CD4-positive, alpha-beta T cell treated with Interleukin-4 for 1 hour (primary cell): ENCODE measurements at regions not wholly inside any gene's neighbourhood (a gene's known extent, or its start where the extent isn't known, plus 50 kb on each side); places are given as distances from the start of the nearest gene placed in this dataset.

ENCODE experiments used
- DNase-seq, 2 donors: peaks; one replicate each; pipeline ENCODE4 v3.0.0-alpha.2; 2020 to 2022

DNA sequence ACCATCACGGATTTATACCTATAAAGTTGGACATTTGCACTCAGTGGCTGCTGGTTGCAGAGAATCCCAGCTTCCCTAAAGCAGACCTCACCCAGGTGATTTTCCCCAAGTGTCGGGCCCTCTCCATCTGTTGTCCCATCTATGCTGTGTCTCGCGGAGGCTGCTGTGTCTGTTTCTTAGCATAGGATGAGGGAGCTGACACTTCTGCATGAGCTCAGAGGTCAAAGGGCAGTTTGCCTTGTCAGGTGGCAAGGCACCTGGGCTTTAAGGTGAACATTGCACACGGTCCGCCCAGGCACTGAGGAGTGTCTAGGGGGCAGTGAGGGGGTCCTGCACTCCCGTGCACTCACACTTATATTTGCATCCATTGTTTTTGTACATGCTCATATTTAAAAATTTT, 151.6 kb downstream of the ZIC5 start:
- DNase-seq, result no peak

DNA sequence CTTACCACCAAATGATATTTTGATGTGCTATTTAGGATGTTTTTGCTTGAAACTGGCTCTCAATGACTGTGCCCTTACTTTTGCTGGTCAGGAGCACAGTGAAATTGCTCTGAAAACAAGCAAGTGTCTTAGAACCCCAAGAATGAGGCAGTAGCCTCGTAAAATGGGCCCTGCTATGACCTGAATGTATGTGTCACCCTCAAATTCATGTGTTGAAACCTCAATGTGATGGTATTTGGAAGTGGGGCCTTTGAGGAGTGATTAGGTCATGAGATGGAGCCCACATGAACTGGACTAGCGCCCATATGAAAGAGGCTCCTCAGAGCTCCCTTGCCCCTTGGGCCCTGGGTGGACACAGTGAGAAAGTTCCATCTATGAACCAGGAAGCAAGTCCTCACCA, 155.2 kb downstream of the ZIC5 start:
- DNase-seq, result no peak

DNA sequence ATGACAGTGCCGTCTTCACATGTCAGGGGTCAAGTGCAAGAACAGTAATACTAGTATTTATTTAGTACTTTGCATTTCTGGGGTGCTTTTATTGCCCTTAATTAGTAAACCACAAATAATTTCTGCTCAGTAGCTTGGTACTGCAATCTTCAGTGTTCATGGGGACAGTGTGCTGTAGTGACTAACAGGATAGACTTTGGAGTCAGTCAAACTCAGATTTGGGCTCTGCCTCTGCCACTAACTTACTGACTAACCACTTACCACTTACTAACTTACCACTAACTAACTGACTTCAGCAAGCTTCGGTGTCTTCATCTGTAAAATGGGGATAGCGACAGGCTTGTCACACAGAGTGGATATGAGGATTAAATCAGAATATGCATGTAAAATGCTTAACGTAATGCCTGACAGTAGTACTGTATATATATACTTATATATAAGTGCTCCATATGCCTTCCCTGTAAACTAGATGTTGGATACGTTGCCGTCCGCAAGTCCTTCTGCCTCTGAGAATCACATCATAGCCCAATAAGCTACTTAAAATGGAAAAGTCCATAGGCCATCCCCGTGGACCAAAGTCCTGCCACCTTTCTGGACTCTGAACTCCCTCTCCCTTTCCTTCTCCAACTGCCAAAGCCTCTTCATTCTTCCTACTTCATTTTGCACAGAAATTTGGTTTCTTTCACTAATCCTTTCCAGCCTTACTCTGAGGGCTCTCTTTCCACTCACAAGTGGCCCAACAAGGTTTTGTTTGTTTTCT, 158.1 kb downstream of the ZIC5 start:
- DNase-seq, result no peak

DNA sequence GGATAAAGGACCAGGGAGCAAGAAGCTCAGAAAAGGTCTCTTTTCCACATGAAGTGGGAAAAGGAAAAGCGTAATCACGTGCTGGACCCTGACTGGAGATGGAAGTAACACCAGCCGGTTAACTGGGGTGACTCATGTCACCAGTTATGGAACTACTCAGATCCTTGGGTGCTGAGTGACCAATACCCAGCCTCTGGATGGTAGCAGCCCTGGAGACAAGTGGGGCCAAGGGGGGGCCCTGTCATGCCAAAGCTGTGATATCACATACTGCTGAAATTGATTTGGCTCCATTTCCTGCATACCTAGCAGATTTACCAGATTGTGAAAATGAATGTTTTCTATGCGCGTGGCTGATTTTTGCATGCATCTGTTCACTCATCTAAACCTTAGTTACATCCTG, 158.9 kb downstream of the ZIC5 start:
- DNase-seq, result no peak

DNA sequence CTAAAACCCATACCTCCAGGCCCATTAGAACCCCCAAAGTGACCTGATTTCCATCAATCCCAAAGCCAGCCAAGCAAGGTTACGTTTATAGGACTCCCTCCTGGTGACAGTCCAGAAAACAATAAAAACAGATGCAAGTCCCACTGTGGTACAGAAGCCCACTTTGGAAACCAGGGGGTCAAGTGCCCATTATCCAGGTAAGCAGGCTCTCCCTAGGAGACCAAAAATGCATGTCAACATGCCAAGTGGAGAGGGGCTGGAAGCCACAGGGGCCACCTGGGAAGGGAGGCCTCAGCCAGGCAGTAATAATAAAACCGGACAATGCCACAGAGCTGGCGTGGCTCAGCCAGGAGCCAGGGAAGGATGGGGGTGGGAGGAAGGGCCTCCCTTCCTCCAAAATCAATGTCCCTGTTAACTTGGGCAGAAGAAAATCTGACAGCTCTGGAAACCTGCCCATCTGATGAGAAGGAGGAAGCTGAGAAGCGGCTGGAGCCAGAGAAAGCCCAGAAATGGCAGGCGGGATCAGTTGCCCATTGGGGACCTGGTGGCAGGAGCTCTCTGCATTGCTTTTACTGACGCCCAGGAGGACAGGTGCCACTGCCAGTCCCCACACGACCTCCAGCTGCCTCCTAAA, 160.4 kb downstream of the ZIC5 start:
- no peak for DNase-seq

DNA sequence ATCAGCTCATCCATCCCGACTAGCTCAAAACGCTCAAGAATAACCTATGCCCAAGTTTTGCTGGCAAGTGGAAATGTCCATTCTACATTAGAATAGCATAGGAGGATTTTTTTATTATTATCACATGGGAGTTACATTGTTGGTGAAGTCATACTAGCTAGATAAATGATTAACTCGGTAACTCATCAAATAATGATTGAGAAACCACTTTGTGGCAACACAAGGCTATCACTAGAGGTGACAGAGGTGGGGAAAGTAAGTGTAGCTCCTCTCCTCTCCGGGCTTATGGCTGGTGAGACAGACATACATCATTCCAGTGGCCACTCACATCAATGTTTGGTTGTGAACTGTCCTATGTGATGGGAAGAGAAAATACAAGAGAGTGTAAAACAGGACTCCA, 161.6 kb downstream of the ZIC5 start:
- no peak for DNase-seq

DNA sequence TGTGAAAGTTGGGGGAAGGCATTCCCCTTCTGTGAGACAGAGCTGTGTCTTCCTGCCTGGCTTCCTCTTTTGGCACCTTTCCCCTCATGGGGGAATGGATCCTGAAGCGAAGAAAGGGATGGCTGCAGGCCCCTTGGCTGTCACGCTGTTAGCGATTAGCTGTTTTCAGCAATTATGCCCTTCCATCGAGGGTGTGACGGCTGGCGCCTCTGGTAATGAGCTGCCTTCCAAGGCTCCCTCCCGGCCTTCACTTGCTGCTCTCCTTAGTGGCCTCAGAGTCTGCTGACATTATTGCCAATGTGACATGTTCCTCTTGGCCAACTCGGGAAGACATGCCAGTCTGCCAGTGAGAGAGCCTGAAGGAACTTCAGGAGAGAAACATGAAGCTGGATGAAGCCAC, 162.1 kb downstream of the ZIC5 start:
- DNase-seq, result no peak

DNA sequence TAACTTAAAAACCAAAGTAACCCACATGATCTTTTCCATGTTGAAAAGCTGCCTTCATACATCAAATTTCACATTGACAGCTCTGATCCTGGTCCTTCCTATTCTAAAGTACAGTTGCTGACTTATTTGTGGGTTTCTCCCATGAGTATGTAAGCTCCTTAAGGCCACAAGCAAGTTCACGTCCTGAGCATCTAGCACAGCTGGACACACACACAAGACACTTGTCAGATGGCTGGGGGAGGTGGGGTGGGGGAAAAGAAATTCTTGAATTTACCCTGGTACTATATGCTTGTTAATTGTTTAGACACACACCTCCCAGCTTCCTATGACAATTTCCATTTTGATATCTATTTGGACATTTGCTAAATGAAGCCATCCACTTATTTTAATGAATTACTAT, 162.8 kb downstream of the ZIC5 start:
- DNase-seq, result no peak

DNA sequence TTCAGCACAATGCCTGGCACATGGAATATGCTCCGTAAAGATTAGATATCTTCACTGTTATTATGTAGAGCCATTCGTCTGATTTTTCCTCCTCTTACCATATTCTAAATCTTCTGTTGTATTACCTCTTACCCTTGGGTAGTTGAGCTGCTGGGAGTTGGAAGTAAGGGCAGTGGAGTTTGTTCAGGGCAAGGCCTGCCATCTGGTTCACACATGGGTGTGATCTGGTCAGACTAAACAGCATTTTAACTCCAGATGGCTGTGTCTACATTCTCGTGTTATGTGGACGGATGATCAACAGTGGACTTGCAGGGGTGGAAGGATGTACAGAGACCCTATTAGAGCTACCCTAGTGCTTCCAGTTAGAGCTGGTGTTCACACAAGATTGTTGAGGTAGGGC, 164.9 kb downstream of the ZIC5 start:
- no peak for DNase-seq

DNA sequence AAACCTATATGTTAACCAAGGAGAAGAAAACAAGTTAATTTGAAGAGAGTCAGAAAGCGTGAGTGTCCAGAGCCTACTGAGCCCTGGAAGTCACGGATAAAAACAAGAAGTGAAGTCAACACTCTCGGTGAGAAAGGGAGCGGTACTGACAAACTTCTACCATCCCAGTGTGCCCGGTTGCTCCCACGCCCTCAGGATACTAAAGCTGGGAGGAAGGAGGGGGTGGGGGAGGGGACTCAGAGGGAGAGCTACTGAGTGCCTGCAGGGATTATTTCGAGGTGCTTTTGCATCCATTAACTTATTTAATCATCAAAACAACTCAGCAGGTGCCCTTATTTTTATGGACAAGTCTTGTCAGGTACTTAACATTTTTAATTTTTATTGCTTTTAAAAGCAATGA, 166.2 kb downstream of the ZIC5 start:
- no peak for DNase-seq

DNA sequence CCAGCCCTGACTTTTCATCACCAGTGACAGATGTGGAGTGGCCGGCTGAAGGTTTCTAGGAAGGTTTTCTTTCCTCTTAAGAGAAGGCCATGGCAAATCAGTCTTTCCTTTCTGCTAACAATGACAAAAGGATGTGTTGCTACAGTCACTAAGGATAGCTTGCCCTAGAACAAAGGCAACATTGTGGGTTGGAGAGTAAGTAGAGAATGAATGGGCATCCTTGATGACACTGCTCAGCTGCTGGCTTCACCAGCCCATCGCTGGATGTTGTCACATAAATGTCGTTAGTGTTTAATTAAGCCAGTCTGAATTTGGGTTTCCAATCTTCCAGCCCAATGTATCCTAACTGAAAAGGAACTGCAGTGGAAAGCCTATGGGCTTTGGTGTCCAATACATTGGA, 168.4 kb downstream of the ZIC5 start:
- DNase-seq, result no peak

DNA sequence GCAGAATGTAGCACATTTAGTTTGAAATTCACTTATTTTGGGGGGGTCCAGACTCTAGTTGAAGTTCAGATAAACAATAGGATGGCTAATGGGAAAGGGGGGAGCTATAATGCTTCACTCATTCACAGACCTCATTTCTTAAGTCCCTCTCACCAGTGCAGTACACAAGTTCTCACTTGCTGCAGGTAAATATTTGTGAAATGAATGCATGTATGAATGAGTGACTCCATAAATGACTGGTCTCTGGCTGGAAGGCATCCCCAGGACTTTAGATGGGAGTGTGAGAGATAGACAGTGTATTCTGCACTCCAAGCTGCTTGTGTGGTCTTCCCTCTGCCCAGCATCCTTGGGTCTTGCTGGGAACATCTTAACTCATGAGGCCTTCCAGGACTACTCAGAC, 169.2 kb downstream of the ZIC5 start:
- no peak for DNase-seq

DNA sequence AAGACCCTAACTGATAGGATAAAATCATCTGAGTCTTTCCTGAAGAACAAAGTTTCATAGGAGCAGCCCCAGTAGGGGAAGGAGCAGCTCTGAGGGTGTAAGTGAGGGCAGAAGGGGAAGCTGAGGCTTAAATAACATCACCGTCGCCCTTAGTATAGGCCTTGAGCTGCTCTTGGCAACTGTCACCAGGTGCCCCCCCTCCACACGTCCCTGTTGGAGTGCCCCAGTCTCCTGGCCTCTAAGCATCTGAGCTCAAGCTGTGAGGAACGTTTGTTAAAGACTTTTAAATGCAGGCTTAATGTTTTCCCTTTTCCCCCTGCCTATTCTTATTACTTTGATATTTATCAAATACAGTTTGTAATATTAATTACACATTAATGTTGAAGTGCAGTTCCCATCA, 170.6 kb downstream of the ZIC5 start:
- no peak for DNase-seq

DNA sequence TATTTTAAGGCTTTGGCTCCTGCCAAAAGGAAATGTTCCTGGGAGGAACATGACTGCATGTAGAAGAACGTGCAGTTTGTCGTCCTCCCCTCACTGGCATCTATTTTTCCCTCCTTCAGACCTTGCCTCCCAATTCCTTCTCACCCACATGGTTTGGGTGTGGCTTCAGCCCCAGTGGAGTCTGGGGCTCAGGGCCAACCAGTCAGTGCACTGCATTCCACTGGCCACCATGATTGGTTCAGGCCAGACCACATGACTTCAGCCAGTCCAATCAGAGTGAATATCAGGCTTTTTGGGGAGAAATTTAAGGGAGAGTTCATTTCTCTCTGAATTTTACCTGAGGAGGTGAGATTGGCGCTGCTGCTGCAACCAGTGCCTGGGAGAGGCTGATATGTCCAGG, 171.6 kb downstream of the ZIC5 start:
- DNase-seq, result no peak

DNA sequence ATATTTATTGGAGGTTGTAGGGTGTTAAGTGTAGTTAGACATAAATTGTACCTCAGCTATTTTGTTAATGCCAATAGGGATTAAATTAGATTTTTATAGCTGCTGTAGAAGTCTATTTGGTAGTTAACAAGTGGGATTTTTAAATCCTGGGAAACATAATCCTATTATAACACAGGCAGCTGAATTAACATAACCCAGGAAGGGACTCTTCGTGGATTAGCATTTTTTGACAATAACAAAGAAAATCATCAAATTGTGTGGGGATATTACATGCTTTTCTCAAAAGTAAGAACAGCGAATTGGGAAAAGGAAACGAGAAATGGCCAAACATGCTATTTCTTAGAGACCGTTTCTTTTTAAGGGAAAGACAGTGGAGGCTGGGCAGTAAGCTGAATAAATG, 172.8 kb downstream of the ZIC5 start:
- no peak for DNase-seq

DNA sequence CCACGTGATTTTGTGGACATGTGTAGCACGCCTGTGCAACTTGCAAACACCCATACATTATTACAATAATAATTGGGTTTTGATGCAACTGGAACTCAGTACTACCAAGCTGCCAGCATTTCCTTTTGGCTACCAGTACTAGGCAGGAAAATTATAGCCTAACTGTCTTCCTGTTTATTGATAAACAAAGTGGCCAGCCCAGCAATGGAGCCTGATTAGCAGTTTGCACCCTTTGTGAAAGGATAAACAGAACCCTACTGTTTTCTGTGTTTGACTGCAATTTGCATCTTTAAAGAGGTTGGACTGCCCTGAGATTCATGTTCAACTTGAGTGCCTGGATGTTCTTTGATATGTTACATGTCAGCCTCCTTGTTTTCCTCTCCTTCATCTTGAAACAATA, 173.9 kb downstream of the ZIC5 start:
- no peak for DNase-seq

DNA sequence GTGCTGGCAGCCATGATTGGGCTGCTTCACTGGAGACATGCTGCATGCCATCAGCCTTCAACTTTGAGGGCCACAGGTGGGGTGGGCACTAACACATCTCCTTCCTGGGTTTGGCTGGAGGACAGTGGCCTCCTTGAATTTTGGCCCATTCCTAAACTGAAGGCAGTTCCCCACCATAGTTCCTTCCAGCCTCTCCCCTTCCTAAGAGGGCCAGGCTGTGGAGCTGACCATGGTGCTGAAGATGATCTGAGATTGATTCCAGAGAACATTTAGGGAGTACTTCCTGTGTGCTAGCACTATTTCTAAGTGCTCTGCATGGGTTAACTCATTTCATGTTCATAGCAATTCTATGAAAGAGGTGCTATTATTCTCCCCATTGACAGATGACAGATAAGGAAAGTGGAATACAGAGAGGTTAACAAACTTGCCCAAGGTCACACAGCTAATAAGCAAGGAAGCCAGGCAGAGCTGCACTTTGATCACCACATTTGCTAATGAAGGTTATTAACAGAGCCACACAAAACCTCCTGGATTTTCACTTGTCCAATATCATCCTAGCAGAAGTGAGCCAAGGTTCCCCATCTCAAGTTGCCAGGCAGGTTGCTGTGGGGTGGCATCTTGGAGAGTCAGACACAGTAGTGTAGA, 175.3 kb downstream of the ZIC5 start:
- peak in 1 of 2 donors; percentile 3 for DNase-seq

DNA sequence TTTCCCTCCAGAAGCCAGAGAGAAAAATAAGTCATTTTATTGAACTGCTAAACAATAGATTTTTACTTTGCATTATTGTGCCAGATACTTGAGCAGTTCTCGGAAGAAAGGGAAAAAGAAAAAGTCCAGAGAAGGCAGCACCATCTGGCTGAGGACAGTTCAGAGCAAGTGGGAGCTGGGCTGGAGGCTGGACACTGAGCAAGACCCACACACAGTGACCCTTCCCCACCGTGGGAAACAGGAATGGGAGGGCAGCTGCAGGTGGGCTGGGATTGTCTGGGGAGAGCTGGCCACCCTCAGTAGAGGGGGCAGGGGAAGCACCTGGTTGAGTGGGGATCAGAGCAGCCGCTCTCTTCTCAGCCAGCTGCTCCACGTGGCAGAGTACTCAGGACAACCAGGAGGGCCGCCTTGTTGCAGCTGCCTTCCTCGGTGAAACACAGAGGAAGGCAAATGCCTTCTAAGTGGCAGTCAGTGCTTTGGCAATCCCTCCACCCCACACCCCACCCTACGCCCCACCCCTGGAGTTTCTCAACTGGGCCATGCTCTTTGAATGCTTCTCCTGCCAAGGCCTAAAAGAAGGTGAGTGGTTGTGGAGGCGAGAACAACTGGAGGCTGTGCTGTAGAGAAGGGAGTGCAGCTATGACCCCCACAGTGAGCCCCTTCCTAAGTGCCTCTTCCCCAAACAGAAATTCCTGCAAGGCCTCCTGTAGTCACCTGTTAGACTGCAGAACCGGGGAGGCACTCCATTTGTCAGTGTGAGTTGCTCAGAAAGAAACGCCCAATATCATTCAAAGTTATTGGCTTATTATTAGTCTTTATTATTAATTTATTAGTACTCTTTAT, 179.3 kb downstream of the ZIC5 start:
- DNase-seq, result no peak

DNA sequence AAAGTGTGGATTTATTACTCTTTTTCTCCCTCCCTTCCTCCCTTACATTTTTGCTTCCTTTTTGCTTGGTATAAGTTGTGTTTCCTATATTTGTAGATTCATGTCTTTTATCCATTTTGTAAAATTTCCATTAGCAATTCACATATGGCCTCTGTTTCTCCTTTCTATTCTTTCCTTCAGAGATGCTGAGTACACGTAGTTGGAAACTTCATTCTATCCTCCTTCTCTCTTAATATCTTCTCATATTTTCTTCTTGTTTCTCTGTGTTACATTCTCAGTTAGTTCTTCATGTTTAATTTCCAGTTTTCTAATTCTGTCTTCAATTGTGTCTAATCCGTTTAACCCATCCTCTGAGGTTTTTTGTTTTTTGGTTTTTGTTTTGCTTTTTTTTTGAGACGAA, 188.9 kb downstream of the ZIC5 start:
- DNase-seq, result no peak

DNA sequence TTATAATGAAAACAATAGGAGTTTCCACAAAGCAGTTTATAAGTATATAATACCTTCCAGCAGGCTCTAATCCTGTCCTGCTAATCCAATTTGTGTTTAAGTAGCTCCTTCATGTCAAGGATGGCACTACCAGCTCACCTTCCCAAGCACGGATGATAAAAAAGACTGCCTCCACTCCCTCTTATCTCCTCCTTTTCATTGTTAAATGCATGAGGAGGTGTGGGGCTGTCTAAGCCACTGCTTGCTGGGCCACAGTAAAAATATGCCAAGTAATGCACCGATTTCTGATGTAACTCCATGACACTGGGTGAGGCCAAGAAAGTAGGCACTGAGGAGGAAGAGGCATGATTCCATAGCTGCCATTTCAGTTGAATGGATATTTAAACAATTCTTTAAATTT, 193.1 kb downstream of the ZIC5 start:
- no peak for DNase-seq

DNA sequence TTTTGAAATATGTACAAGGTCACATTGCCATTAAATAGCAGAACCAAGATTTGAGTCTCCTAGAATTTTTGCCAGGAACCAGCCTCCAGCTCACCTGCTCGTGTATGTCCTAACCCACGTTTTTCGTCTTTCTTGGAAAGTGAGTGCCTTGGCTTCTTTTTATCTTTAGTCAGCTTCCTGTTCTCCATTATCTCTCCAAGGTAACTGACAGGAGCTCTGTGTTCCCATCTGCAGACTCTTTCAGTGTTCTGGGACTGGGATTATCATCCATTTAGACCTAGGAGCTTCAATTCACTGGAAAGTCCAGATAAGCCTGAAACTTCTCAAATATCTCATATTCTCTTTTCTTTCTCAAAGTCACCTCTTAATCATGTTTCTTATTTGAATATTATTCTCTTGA, 193.7 kb downstream of the ZIC5 start:
- no peak for DNase-seq

DNA sequence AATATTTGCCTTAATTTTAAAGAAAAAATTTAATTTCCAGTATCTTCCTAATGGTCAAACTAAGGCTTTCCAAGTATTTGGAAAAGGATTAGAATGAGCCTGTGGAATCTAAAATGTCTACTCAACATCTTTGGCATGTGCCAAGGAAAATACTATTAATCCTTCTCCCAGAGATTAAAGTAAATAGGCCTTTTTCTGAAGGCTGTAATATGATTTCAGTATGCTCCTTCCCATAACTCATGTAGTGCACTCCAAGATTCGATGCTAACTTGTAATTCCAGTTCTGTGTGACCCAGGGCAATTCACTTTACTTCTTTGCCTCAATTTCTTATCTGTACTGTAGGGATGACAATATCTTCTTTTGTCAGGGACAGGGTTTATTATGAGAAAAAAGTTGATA, 196.9 kb downstream of the ZIC5 start:
- DNase-seq, result no peak

DNA sequence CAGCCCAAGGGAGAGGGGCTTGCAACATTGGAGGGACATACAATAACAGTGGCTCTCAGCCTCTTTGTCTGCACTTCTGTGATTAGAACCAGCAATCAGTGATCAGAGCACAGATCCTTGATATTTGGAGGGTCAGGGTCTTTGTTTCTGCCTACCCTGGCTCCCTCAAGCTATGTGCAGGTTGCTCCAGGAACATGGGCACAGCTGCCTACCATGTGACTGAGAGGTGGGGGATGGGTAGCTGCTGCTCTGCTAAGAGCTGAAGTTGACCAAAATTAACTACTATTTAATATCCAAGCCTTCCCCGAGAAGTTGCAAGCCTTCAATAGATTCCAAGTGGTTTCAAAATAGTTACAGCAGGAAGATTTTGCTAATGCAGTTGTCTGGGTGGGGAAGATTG, 202.6 kb downstream of the ZIC5 start:
- no peak for DNase-seq

DNA sequence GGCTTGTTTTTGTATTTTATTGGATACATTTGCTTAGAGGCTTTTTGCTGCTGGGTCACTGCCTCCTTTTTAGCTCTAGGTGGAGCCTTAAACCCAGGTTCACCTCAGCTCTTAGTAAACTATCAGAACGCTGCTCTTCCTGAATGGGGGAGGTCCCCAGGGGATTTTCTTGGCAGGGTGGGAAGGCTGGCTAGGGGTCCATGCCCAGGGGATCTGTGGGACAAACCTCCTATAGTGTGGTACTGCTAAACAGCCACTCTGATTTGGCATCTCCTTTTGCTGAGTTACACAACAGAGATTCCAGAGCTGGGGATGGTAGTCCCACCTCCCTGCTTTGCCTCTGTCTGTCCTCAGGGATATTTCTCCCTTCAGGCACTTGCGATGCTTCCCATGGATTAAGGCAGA, 204.9 kb downstream of the ZIC5 start:
- DNase-seq, result no peak
